Adrenal gland (tissue), 5 donors: ENCODE measurements at regions not wholly inside any gene's neighbourhood (a gene's known extent, or its start where the extent isn't known, plus 50 kb on each side); places are given as distances from the start of the nearest gene placed in this dataset.

Source experiments
- CTCF ChIP-seq, 6 experiments: fragments of 450-650 bp in 4 of 6; fragments of 200-600 bp in 2 of 6; sonication (generic) in 1 of 6; IDR thresholded peaks; 1 replicate in 5 of 6; 2 replicates in 1 of 6; pipeline versions ENCODE4 v1.5.1 to v1.8.0; 2016 to 2021; ENCODE audit warnings: antibody characterized with exemption in 6 of 6, mild to moderate bottlenecking in 2 of 6, moderate library complexity in 1 of 6
- POLR2A ChIP-seq, 2 donors: fragments of 450-650 bp; IDR thresholded peaks; one replicate each; pipeline ENCODE4 v1.6.1; 2017; ENCODE audit warnings: antibody characterized with exemption in 2 of 2, mild to moderate bottlenecking in 2 of 2, moderate library complexity in 1 of 2
- donor health status: DM: no; HTN: no; CAD: no.

GRCh38 chr7:16167526-16167925 lies 253.8 kb downstream of the CRPPA start:
- TF ChIP-seq CTCF (IDR thresholded peaks at IDR 0.05) (no peak), POLR2A (IDR thresholded peaks at IDR 0.05) (no peak)
